ENCODE measurements at regions not wholly inside any gene's neighbourhood (a gene's known extent, or its start where the extent isn't known, plus 50 kb on each side); places are given as distances from the start of the nearest gene placed in this dataset.

GRCh38 chr6:47141171-47141570 lies 99.0 kb upstream of the ADGRF1 start:
- TF ChIP-seq BACH2 (CRISPR knock-in tag; IDR thresholded peaks at IDR 0.05; ENCODE audit: borderline replicate concordance), result no peak
- no peak for TF ChIP-seq TCF4 (CRISPR knock-in tag; IDR thresholded peaks at IDR 0.05; ENCODE audit: borderline replicate concordance)
- no peak for TF ChIP-seq ZFP3 (CRISPR knock-in tag; IDR thresholded peaks at IDR 0.05)
- no peak for TF ChIP-seq RARB (CRISPR knock-in tag; IDR thresholded peaks at IDR 0.05)
- TF ChIP-seq OSR1 (CRISPR knock-in tag; IDR thresholded peaks at IDR 0.05), result no peak
- no peak for TF ChIP-seq ZNF8 (CRISPR knock-in tag; IDR thresholded peaks at IDR 0.05)
- TF ChIP-seq ZFP30 (CRISPR knock-in tag; IDR thresholded peaks at IDR 0.05), result no peak
- no peak for TF ChIP-seq CSDC2 (CRISPR knock-in tag; IDR thresholded peaks at IDR 0.05)
- TF ChIP-seq SNAI2 (CRISPR knock-in tag; IDR thresholded peaks at IDR 0.05), result no peak
- no peak for TF ChIP-seq ARNTL (CRISPR knock-in tag; IDR thresholded peaks at IDR 0.05; ENCODE audit: borderline replicate concordance, low read depth)
- TF ChIP-seq PATZ1 (CRISPR knock-in tag; IDR thresholded peaks at IDR 0.05; ENCODE audit: borderline replicate concordance), result no peak
- TF ChIP-seq CREB5 (CRISPR knock-in tag; IDR thresholded peaks at IDR 0.05; ENCODE audit: low read depth), result no peak
- no peak for TF ChIP-seq POU6F1 (CRISPR knock-in tag; IDR thresholded peaks at IDR 0.05; ENCODE audit: borderline replicate concordance, low read depth)
- no peak for TF ChIP-seq CSRNP3 (CRISPR knock-in tag; IDR thresholded peaks at IDR 0.05)

Data from SK-N-SH treated with all-trans-retinoic acid at 6 μM for 48 hours (cell line).